Chondrocyte (in vitro differentiated cells): ENCODE measurements at regions not wholly inside any gene's neighbourhood (a gene's known extent, or its start where the extent isn't known, plus 50 kb on each side); places are given as distances from the start of the nearest gene placed in this dataset.
"Not testable (repeated sequence)": the region's sequence is repeated elsewhere in the genome, so short reads cannot be mapped to it uniquely, and the experiment has no call there.

Experiments
- DNase-seq: peaks from one replicate; pipeline ENCODE4 v3.0.0; 2021; ENCODE audit warnings: mixed read lengths, low spot score
- H3K27ac Mint-ChIP-seq: one replicate; pipeline ENCODE4 v1.8.0; 2021; ENCODE audit warnings: mild to moderate bottlenecking, moderate library complexity, mixed read lengths; ENCODE audit not compliant: unreplicated experiment
- H3K27me3 Mint-ChIP-seq: 2 replicates; pipeline ENCODE4 v1.8.0; 2021; ENCODE audit warnings: low read depth, mixed read lengths
- H3K36me3 Mint-ChIP-seq: 2 replicates; pipeline ENCODE4 v1.8.0; 2021; ENCODE audit warnings: low read depth, mixed read lengths
- H3K4me1 Mint-ChIP-seq: 2 replicates; pipeline ENCODE4 v1.8.0; 2021; ENCODE audit warnings: low read depth, mild to moderate bottlenecking, mixed read lengths
- H3K4me3 Mint-ChIP-seq: one replicate; pipeline ENCODE4 v1.8.0; 2021; ENCODE audit warnings: mild to moderate bottlenecking, moderate library complexity, mixed read lengths; ENCODE audit not compliant: unreplicated experiment
- H3K9me3 Mint-ChIP-seq: 2 replicates; pipeline ENCODE4 v1.8.0; 2021; ENCODE audit warnings: low read depth, mixed read lengths
- CTCF ChIP-seq: fragments of 200-600 bp; sonication (generic); IDR thresholded peaks from 2 replicates; pipeline ENCODE4 v1.5.0; 2021; ENCODE audit warnings: antibody characterized with exemption, mild to moderate bottlenecking, moderate library complexity

- Mint-ChIP-seq H3K4me3 (no peak overlapping the region), H3K36me3 (no peaks in the 10 kb centered on the region), H3K9me3 (no peaks in the 10 kb centered on the region), H3K27ac (peak overlapping the region; percentile 27), H3K4me1 (peaks cover 45% of the 10 kb centered on the region), H3K27me3 (no peaks in the 10 kb centered on the region)
- no peak for DNase-seq
- TF ChIP-seq CTCF = no peak
These were observed 900.0 kb upstream of the GOT2 start for GRCh38 chr16:59634004-59634579.

- Mint-ChIP-seq H3K27me3 (no peaks in the 10 kb centered on the region), H3K4me3 (no peak overlapping the region), H3K36me3 (no peaks in the 10 kb centered on the region), H3K9me3 (no peaks in the 10 kb centered on the region), H3K4me1 (peaks cover 45% of the 10 kb centered on the region), H3K27ac (no peak overlapping the region)
- no peak for TF ChIP-seq CTCF
- DNase-seq = no peak
These were observed 898.2 kb upstream of the GOT2 start for GRCh38 chr16:59632276-59632855.

GRCh38 chr16:59624381-59624780 lies 890.3 kb upstream of the GOT2 start:
- not testable (repeated sequence) for H3K36me3 Mint-ChIP-seq, H3K27me3 Mint-ChIP-seq, H3K4me3 Mint-ChIP-seq, H3K27ac Mint-ChIP-seq, H3K4me1 Mint-ChIP-seq, H3K9me3 Mint-ChIP-seq, DNase-seq

DNA sequence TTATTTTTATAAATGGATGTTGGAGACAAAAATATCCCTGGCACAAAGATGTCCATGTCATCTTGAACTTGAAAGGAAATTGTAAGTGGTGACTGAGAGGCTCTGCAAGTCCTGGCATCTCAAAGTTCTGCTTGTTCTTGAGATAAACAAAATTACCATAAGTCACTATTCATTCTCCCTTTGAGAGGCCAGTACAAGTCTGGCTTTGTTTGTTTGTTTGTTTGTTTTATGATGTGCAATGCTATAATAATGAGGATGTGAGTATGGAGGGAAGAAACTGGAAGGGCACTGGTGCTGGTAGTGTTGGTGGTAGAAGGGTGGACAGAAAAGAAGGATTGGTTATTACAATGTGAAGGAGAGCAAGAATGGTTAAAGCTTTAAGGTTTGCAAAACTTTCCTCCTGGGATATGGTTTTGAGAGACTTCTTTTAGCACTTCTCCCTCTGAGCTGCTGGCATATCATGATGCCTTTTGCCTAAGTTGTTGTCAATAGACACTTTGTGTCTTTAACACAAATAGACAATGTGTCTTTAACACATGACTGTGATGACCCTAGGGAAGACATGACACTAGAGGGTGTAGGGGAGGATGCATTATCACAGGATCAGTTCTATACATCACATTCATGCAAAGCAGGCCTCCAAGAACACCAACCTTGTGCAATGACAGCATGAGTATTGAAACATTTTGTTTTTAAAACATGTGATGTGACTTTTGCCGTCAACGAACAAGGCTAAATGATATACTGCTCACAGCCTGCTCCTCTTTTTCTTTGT lies 880.5 kb upstream of the GOT2 start:
- H3K4me1 Mint-ChIP-seq = no peaks in the 10 kb centered on the region
- TF ChIP-seq CTCF = no peak
- no peak overlapping the region for H3K4me3 Mint-ChIP-seq
- H3K36me3 Mint-ChIP-seq = no peaks in the 10 kb centered on the region
- DNase-seq = no peak
- no peaks in the 10 kb centered on the region for H3K27me3 Mint-ChIP-seq
- H3K9me3 Mint-ChIP-seq = no peaks in the 10 kb centered on the region
- H3K27ac Mint-ChIP-seq = no peak overlapping the region

GRCh38 chr16:59612910-59613620 lies 878.9 kb upstream of the GOT2 start:
- not testable (repeated sequence) for H3K27ac Mint-ChIP-seq, H3K4me1 Mint-ChIP-seq, H3K27me3 Mint-ChIP-seq, H3K4me3 Mint-ChIP-seq, H3K9me3 Mint-ChIP-seq, DNase-seq, H3K36me3 Mint-ChIP-seq

DNA sequence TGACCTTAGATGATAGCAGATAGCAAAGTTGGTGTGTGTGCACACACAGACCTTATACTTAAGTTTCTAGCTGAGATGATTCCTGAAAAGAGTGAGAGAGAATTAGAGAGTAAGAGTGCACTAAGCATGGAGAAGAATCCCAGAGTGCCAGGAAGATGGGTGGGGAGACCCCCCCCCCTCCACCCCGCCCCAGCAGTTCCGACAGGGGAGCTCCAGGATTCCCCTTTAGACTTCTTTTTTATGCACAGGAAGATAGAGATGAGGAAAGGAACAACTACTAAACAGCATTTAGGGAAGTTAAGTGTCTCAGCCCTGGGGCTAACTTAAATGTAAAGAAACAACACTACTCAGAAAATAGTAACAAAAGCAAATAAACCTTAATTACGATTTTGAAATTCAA lies 878.0 kb upstream of the GOT2 start:
- Mint-ChIP-seq H3K4me3 (no peak overlapping the region), H3K9me3 (no peaks in the 10 kb centered on the region), H3K27me3 (no peaks in the 10 kb centered on the region), H3K27ac (no peak overlapping the region), H3K4me1 (no peaks in the 10 kb centered on the region), H3K36me3 (no peaks in the 10 kb centered on the region)
- no peak for DNase-seq
- no peak for TF ChIP-seq CTCF
